GM21423 (cell line): ENCODE measurements at regions not wholly inside any gene's neighbourhood (a gene's known extent, or its start where the extent isn't known, plus 50 kb on each side); places are given as distances from the start of the nearest gene placed in this dataset.
"Not testable (repeated sequence)": the region's sequence is repeated elsewhere in the genome, so short reads cannot be mapped to it uniquely, and the experiment has no call there.

Experiments used
- ATAC-seq: cut with Tn5 transposase; IDR thresholded peaks from one replicate; pipeline ENCODE4 v1.9.1; 2021; ENCODE audit warnings: mild to moderate bottlenecking, moderate library complexity; ENCODE audit not compliant: unreplicated experiment

DNA sequence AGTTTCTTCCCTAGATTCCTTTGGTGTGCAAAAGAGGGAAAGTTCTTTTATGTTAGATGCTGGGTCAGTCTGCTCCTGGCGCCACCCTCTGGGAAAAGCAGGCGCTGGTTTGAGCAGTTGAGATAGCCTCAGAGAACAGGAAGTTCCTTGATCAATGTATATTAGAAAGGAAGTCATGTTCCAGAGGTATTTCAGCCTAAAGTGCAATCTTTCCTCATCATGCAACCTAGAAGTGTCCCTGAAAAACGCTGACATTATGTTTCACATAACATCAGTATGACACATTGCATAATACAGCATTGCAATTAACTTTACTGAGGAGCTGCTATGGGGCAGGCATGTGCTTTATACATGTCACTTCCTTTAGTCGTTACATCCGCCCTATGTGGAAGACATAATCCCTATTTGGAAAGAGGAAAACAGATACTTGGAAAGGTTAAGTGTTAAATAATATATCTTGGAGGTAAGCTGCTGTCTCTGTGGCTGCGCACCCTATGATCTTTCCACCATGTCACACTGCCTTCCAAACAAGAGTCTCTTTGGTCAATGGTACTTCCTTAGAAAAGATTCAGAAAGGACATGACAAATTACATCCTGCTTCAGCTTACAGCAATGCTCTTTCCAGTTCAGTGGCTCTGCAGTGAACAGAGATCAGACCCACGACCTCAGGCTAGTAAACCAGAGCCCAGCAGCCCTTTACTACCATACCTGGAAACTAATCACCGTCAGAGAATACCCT, 369.7 kb downstream of the RAD51AP2 start:
- ATAC-seq: peak; percentile 57

DNA sequence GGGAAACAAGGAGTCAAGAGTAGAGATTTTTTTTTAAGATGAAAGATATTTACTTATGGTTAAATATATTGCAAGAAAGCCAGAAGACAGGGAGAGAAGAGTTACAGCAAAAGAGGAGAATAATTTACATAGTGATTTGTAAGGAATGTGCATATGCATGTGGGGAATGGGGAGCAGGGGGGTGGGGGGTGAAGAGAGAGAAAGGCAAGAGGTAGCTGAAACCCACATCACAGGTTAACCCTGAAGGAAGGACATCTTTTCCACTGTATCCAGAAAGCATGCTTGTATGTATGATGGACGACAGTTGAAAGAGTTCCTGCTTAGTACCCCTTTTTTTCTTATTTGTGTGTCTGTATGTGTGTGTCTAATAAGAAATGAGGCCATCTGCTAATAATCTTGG, 371.9 kb downstream of the RAD51AP2 start:
- no peak for ATAC-seq

- ATAC-seq: no peak
These were observed 381.4 kb downstream of the RAD51AP2 start for GRCh38 chr2:17136877-17137276.

DNA sequence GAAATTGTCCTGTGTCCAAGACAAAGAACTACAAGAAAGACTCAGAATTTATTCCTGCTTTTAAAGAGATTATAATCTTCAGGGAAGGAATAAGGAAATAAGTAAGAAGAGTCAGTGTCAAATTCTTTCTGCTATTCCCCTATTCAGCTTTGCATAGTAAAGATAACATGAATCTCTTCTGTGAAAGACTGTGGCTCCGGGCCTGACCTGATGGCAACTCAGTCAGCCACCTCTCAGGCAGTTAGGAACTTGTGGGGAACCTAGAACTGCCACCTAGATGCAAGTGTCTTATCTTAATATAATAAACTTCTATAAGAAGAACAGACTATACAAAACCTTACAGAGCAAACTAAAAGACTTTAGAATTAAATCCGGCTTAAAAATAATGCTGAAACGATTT, 382.0 kb downstream of the RAD51AP2 start:
- no peak for ATAC-seq

DNA sequence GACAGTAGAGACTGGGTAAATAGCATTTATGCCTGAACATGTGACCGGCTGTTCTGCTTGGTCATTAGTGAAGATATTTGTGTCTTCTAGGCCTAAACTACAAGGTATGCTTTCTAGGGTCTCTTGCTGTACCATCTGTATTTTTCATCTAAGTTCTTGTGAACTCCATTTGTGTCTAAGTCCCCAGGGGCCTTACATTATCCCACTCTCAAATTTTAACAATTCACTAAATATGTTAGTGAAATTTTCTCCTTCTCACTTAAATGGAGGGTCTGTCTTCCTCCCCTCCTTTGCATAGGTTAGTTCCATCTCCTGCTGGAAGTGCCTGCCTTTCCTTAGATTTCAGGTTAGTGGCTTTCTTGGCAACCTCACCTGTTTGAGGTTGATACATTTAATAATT, 382.6 kb downstream of the RAD51AP2 start:
- ATAC-seq: no peak

- ATAC-seq: no peak
These were observed 385.1 kb downstream of the RAD51AP2 start for GRCh38 chr2:17133052-17133671.

GRCh38 chr2:17130627-17131026, 387.6 kb downstream of the RAD51AP2 start:
- ATAC-seq: not testable (repeated sequence)

DNA sequence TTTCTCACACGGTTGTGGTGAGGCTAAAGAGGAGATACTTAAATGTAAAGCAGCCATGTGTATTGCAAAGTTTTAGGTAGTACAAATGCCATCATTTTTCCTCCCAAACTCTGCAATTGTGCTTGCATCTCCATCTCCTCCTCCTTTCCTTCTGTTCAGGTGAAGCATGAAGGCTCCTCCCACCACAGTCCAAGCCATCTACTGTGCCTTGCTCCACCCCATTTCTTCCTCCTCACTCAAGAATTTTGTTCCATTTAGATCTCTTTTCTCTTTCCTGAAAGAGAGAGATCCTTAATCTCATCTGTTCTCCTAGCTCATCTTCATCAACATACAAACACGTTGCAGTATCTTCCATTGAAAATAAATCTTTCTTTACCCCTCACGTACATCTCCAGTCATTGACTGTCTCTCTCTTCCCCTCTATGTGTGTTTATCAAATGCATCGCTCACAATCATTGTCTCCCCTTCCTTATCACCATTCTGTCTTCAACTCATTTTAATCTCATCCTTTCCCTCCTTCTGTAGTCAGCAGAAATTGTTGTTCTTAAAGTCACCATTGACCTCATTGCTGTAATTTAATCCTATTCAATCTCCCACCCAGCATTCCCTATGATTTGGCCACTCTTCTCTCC, 392.1 kb downstream of the RAD51AP2 start:
- ATAC-seq: no peak

DNA sequence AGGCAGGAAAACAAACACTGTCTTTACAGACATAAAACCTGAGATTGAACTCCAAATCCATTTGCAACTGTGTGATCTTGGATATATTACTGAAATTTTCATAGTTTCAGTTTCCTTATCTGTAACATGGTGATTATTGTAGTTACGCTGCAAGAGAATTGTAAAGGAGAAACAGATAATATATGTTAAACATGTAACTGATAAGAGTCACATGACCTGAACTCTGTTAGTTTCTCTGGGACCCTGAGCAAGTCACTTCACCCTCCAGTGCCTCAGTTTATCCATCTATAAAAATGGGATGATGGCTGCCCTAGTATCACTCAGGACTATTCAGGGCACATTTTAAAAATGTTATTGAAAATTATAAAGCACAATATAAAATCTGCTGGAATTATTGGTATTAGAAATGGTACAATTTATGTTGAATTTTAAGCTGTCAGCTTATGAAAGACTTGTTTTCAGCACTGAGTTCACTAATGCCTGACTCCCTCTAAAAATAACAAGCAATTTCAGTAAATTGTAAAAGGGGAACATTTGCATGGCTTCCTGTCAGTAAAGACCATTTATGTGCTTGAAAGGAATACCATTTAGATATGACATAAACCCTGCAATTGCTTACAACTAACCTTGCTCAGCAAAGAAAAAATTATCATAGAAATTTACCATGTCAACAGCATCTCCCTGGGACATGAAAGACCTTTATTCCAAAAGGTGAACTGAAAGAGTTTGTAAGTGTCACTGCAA, 393.5 kb downstream of the RAD51AP2 start:
- ATAC-seq: no peak

DNA sequence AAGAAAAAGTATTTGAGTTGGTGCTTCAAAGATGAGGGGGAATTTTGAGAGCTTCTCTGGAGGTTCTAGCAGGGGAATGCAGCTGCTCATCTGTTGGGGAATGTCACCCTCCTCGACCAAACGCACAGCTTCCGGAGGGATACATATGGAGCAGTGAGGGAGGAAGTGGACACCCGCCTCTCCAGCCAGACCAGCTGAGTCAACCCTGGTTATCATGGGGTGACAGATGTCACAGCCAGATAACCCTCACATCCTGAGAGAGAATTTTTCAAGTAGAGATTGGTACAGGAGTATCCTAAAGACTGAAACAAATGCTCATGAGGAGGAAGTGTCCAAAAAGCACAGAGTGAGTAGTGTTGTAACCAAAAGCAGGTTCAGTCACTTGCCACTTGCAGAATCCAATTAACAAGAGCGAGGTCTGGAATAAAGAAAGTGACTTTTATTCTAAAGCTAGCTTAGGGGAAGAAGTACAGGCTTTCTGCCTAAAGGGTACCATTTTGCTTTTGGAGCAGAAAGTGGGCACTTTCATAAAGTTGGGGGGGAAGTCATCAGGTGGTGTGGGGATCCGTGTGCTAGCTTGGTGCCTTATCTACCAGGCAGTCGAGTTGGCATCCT, 395.2 kb downstream of the RAD51AP2 start:
- no peak for ATAC-seq

- ATAC-seq: no peak
These were observed 402.8 kb downstream of the RAD51AP2 start for GRCh38 chr2:17115466-17115865.

GRCh38 chr2:17115042-17115441, 403.2 kb downstream of the RAD51AP2 start:
- no peak for ATAC-seq

DNA sequence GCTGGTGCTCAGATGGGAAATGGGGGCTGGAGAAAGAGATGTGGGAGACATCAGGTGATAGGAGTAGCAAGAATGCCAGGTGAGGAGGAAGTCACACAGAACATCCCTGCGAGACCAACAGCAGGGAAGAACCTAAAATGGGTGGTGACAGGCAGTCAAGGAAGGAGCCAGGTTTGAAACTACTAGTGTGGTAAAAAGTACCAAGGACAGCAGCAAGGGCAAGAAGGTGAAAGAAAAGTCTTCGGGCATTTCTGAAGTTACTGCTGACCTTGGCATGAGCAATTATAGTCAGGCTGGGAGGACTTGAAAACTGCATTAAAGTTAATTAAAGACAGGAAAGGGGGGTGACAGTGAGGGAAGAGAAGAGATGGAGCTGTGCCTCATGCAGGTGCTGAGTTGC, 410.4 kb downstream of the RAD51AP2 start:
- ATAC-seq: no peak

DNA sequence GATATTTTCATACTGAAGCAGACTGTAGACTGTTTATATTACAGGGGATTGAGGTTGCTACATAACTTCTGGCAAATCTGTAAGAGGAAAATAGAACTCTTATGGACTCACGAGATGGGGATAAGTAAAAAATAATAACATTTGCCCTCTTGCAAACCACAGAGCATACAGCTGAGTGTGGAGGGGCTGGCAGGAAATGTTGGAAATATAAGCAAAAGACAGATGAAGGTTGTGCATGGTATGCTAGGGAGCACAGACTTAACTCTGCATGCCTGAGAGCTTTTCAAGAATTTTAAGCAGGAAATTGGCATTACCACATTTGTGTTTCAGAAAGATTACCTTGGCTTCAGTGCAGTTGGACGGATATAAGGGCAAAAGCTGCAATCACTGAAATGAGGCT, 411.1 kb downstream of the RAD51AP2 start:
- ATAC-seq: no peak

DNA sequence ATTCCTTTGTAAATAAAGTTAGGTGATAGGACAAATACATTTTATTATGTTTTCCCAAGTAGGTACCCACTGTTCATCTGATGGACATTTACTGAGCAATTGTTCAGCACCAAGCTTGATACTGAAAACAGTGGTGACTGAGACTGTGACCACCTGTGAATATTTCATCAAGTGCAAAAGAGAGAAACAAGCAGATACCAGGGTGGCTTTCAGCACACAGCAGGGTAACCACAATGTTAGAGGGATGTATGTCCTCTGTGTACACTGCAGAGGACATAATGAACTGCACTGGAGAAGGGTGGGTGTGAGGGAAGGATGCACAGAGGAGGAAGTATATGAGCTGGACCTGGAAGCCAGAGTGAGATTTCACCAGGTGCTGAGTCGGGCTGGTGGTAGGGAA, 411.8 kb downstream of the RAD51AP2 start:
- no peak for ATAC-seq

DNA sequence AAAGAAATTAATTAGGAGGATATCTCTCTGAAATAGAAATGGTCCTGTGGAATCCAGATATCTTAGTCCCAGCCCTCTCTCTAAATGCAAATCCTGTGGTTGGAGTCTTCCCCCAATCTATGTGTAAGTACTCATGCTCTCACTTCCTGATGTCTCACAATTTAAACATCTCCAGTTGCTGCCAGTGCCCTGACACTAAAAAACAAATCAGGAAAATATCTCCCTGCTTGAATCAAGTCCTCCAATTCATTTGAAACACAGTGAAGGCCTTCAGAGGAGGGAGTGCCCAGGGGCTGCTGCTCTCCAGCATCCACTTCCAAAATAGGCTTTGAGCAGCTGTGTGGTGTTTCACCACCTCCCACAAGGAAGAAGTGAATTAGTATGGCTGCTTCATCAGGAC, 413.8 kb downstream of the RAD51AP2 start:
- ATAC-seq: peak; percentile 69

DNA sequence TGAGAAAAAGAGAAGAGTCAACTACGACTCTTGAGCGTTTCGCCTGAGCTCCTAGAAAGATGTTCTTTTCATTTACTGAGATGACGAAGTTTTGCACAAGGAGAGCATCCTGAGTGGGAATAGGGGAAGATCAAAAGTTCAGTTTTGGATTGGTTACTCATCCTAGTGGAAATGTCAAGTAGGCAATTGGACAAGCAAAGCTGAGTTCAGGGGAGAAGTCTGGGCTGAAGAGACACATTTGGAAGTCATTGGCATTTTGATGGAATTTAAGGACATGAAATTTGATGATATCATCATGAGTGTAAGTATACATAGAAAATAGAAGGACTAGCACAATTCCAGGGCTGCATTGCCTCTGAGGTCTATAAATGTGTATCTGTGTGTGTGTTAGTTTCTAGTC, 416.6 kb downstream of the RAD51AP2 start:
- no peak for ATAC-seq

- ATAC-seq: no peak
These were observed 417.1 kb downstream of the RAD51AP2 start for GRCh38 chr2:17101091-17101490.

GRCh38 chr2:17095340-17095739, 422.9 kb downstream of the RAD51AP2 start:
- no peak for ATAC-seq

DNA sequence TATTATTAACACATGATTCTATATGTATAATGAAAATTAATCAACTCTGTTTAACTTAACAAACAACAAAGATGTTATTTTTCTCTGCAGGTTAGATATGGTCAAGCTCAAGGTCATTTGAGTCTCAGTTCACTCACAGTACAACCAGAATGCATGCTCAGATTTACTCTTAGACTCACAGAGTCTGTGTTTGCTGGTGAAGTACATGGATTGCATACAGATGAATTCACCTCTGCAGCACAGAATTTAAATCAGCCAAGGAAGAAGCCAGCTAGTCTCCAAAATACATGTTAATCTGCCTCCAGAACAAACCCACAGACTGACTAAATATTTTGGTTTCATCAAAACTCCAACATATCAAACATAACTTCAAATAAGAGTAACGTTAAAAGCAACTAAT, 424.5 kb downstream of the RAD51AP2 start:
- no peak for ATAC-seq

GRCh38 chr2:17086990-17087389, 421.4 kb upstream of the CYRIA start:
- no peak for ATAC-seq
